ENCODE measurements at regions not wholly inside any gene's neighbourhood (a gene's known extent, or its start where the extent isn't known, plus 50 kb on each side); places are given as distances from the start of the nearest gene placed in this dataset.
"Not testable (repeated sequence)": the region's sequence is repeated elsewhere in the genome, so short reads cannot be mapped to it uniquely, and the experiment has no call there.

DNA sequence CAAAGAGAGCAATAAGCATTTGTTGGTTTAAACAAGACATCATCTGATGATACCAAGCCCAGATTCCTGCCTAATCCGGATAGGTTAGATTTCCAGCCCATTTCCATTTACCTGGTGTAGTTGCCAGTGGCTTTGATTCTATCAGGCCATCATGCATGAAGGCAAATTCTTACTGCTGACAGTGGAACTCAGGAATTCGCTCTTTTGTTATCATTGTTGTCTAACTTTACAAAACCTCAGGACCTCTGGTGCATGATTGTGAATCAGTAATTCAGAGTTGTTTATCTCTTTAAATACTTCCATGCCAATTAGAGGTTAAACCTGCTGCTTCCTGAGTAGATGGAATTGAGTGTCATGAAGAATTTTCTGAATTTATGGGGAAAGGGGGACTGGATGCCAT is 76.5 kb downstream of the C9orf152 start:
- TF ChIP-seq GATA2 (IDR thresholded peaks at IDR 0.05; ENCODE audit: insufficient read depth, insufficient read length, low read depth, low read length) (peak; percentile 24), POLR2AphosphoS5 (IDR thresholded peaks at IDR 0.05; ENCODE audit: insufficient read depth, low read depth, low read length) (no peak), CTCF (IDR thresholded peaks at IDR 0.05; ENCODE audit: extremely low read depth in 1 of 2, insufficient read depth in 1 of 2, low read depth in 1 of 2, low read length in 2 of 2) (no peak)
- H3K36me3 ChIP-seq (ENCODE audit: control insufficient read depth in 2 of 2, extremely low read depth in 1 of 2, insufficient read depth in 2 of 2, low read length in 2 of 2), result peaks cover under 1 to 4% of the 10 kb centered on the region in 2 experiments
- DNase-seq (ENCODE audit: low read depth, low spot score) (no peak), FAIRE-seq (peak; percentile 43)
- BruUV-seq (replicated peaks), result no TSS peak
- peak overlapping the region; percentile 27 for H3K27ac ChIP-seq (ENCODE audit: insufficient read depth, low read depth, low read length)
- peaks cover 7% of the 10 kb centered on the region for H4K20me1 ChIP-seq (replicated peaks; ENCODE audit: control insufficient read depth, extremely low read depth, insufficient read depth, low read length)
- dilution Hi-C loops (cut with MboI; ENCODE audit: extremely low pct_ligation_motif_present, low sequenced_read_pairs) (no loop called here), intact Hi-C loops (cut with micrococcal nuclease) (no loop called here)
- H3K4me3 ChIP-seq (replicated peaks in 1 of 3; ENCODE audit: insufficient read depth in 1 of 3, low read depth in 1 of 3, low read length in 3 of 3), result no peak overlapping the region
- ChIA-PET POLR2A (no interaction called here), CTCF (interaction anchor here (1.5 kb wide), 1 partner anchor 10 kb away, joined by 5 read pairs; no protein-coding TSS in a partner anchor)
- H2AFZ ChIP-seq (ENCODE audit: low read depth, low read length), result no peak overlapping the region
- H3K9me3 ChIP-seq (replicated peaks; ENCODE audit: control insufficient read depth, insufficient read depth, low read length), result no peaks in the 10 kb centered on the region
- no peaks in the 10 kb centered on the region for H3K27me3 ChIP-seq (ENCODE audit: control insufficient read depth in 2 of 2, insufficient read depth in 2 of 2, low read length in 2 of 2)
- no peak overlapping the region for H3K4me2 ChIP-seq (ENCODE audit: insufficient read depth, low read length)
- H3K9me1 ChIP-seq (replicated peaks; ENCODE audit: control insufficient read depth, extremely low read depth, insufficient read depth, low read length), result no peaks in the 10 kb centered on the region
- no peak overlapping the region for H3K9ac ChIP-seq (replicated peaks; ENCODE audit: extremely low read depth, insufficient read depth, low read length)
- peaks cover 96% of the 10 kb centered on the region for H3K79me2 ChIP-seq (ENCODE audit: control insufficient read depth, insufficient read depth, low read length)
- peaks cover 75% of the 10 kb centered on the region for H3K4me1 ChIP-seq (ENCODE audit: control insufficient read depth, extremely low read depth, insufficient read depth, low read length)

DNA sequence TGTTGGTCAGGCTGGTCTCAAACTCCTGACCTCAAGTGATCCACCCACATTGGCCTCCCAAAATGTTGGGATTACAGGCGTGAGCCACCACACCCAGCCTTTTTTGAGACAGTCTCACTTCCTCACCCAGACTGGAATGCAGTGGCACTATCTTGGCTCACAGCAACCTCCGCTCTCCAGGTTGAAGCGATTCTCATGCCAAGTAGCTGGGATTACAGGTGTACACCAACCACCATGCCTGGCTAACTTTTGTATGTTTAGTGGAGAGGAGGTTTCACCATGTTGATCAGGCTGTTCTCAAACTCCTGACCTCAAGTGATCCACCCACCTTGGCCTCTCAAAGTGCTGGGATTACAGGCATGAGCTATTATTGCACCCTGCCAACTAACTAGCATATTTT is 75.4 kb downstream of the C9orf152 start:
- Histone ChIP-seq H3K36me3 (ENCODE audit: control insufficient read depth in 2 of 2, extremely low read depth in 1 of 2, insufficient read depth in 2 of 2, low read length in 2 of 2) (peaks cover 10 to 15% of the 10 kb centered on the region in 2 experiments), H3K4me2 (ENCODE audit: insufficient read depth, low read length) (peak overlapping the region; percentile 30), H3K4me1 (ENCODE audit: control insufficient read depth, extremely low read depth, insufficient read depth, low read length) (peaks cover 65% of the 10 kb centered on the region), H3K27ac (ENCODE audit: insufficient read depth, low read depth, low read length) (peak overlapping the region; percentile 21), H3K79me2 (ENCODE audit: control insufficient read depth, insufficient read depth, low read length) (peaks cover 96% of the 10 kb centered on the region)
- H3K4me3 ChIP-seq (replicated peaks in 1 of 3; ENCODE audit: insufficient read depth in 1 of 3, low read depth in 1 of 3, low read length in 3 of 3); H4K20me1 ChIP-seq (replicated peaks; ENCODE audit: control insufficient read depth, extremely low read depth, insufficient read depth, low read length); DNase-seq (ENCODE audit: low read depth, low spot score); FAIRE-seq; H3K27me3 ChIP-seq (ENCODE audit: control insufficient read depth in 2 of 2, insufficient read depth in 2 of 2, low read length in 2 of 2); H3K9ac ChIP-seq (replicated peaks; ENCODE audit: extremely low read depth, insufficient read depth, low read length); intact Hi-C loops (cut with micrococcal nuclease); BruUV-seq (replicated peaks); H3K9me3 ChIP-seq (replicated peaks; ENCODE audit: control insufficient read depth, insufficient read depth, low read length); dilution Hi-C loops (cut with MboI; ENCODE audit: extremely low pct_ligation_motif_present, low sequenced_read_pairs); H3K9me1 ChIP-seq (replicated peaks; ENCODE audit: control insufficient read depth, extremely low read depth, insufficient read depth, low read length); POLR2A ChIA-PET; H2AFZ ChIP-seq (ENCODE audit: low read depth, low read length): not testable (repeated sequence)
- CTCF ChIA-PET, result interaction anchor here (1.0 to 1.6 kb wide), 5 partner anchors 75 to 229 kb away, joined by 3 to 5 read pairs (median 3); no protein-coding TSS in a partner anchor

Data from endothelial cell of umbilical vein (primary cell).